Tibial nerve (tissue), 3 donors: ENCODE measurements at regions not wholly inside any gene's neighbourhood (a gene's known extent, or its start where the extent isn't known, plus 50 kb on each side); places are given as distances from the start of the nearest gene placed in this dataset.

ENCODE experiments used
- POLR2A ChIP-seq, 2 donors: fragments of 450-650 bp; IDR thresholded peaks; one replicate each; pipeline ENCODE4 v1.6.1; 2017; ENCODE audit warnings: antibody characterized with exemption in 2 of 2, mild to moderate bottlenecking in 2 of 2, moderate library complexity in 2 of 2
- TF ChIP-seq, protein P1 (sequence below), 5 experiments: fragments of 200-600 bp in 3 of 5; fragments of 450-650 bp in 2 of 5; sonication (generic) in 3 of 5; IDR thresholded peaks; one replicate each; pipeline ENCODE4 v1.5.1; 2016 to 2019; ENCODE audit warnings: antibody characterized with exemption in 5 of 5, mild to moderate bottlenecking in 3 of 5, moderate library complexity in 2 of 5

DNA sequence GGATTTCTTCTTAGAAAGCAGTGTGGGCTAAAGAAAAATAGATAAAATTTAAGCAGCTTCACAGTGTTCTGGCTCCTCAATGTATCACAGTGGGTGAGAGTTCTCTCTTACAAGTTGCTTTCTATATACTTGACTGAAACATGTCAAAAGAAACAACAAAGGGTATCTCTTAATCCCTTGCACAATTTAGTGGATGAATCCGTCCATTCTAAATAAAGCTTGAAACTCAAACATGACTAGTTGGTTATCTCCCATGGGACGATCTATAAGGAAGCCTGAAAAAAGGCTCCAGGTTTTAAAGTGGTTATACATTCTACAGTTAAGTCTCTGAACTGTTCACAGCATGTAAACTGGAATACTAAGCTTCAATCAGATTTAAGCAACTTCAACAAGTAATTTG is 993.1 kb upstream of the CNTN5 start:
- TF ChIP-seq POLR2A (IDR thresholded peaks at IDR 0.05) = no peak
- TF ChIP-seq, protein P1, sequence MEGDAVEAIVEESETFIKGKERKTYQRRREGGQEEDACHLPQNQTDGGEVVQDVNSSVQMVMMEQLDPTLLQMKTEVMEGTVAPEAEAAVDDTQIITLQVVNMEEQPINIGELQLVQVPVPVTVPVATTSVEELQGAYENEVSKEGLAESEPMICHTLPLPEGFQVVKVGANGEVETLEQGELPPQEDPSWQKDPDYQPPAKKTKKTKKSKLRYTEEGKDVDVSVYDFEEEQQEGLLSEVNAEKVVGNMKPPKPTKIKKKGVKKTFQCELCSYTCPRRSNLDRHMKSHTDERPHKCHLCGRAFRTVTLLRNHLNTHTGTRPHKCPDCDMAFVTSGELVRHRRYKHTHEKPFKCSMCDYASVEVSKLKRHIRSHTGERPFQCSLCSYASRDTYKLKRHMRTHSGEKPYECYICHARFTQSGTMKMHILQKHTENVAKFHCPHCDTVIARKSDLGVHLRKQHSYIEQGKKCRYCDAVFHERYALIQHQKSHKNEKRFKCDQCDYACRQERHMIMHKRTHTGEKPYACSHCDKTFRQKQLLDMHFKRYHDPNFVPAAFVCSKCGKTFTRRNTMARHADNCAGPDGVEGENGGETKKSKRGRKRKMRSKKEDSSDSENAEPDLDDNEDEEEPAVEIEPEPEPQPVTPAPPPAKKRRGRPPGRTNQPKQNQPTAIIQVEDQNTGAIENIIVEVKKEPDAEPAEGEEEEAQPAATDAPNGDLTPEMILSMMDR (IDR thresholded peaks at IDR 0.05) = no peak
